Mucosa of stomach (tissue), 1 donor: ENCODE measurements at regions not wholly inside any gene's neighbourhood (a gene's known extent, or its start where the extent isn't known, plus 50 kb on each side); places are given as distances from the start of the nearest gene placed in this dataset.

Experiments
- H3K27me3 ChIP-seq: one replicate; pipeline ENCODE4 v1.7.0; 2013; ENCODE audit warnings: mild to moderate bottlenecking, low read length; ENCODE audit not compliant: control insufficient read depth, insufficient read depth
- H3K36me3 ChIP-seq: one replicate; pipeline ENCODE4 v1.7.0; 2013; ENCODE audit warnings: low read length; ENCODE audit not compliant: control insufficient read depth, insufficient read depth
- H3K4me1 ChIP-seq: one replicate; pipeline ENCODE4 v1.7.0; 2013; ENCODE audit warnings: mild to moderate bottlenecking, low read length; ENCODE audit not compliant: control insufficient read depth, insufficient read depth
- H3K4me3 ChIP-seq: one replicate; pipeline ENCODE4 v1.7.0; 2013; ENCODE audit warnings: low read length
- H3K9ac ChIP-seq: one replicate; pipeline ENCODE4 v1.7.0; 2013; ENCODE audit warnings: mild to moderate bottlenecking, low read length, moderate library complexity
- H3K9me3 ChIP-seq: one replicate; pipeline ENCODE4 v1.7.0; 2013; ENCODE audit warnings: mild to moderate bottlenecking, low read length, moderate library complexity; ENCODE audit not compliant: control insufficient read depth
- donor health status: Pancreatic carcinoma.

DNA sequence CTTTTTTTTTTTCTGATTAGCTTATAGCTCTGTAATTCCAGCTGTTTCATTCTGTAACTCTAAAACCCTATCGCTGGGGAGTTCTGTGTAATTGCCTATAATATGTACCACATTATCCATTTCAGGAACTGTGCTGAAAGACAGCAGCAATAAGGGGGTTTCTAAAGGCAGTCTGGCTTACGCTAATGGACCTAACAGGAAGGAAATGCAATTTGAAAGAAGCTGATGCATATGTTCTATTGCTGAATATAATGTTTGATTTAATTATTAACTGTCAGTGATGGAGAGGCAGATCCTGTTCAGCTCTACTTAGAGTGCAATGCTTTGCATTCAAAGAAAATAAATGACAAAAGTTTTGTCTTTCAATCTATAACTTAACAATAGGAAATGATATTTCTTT lies 209.4 kb upstream of the SNX7 start:
- Histone ChIP-seq H3K4me3 (no peak overlapping the region), H3K9me3 (no peaks in the 10 kb centered on the region), H3K27me3 (no peaks in the 10 kb centered on the region), H3K4me1 (no peaks in the 10 kb centered on the region), H3K36me3 (no peaks in the 10 kb centered on the region), H3K9ac (no peak overlapping the region)

DNA sequence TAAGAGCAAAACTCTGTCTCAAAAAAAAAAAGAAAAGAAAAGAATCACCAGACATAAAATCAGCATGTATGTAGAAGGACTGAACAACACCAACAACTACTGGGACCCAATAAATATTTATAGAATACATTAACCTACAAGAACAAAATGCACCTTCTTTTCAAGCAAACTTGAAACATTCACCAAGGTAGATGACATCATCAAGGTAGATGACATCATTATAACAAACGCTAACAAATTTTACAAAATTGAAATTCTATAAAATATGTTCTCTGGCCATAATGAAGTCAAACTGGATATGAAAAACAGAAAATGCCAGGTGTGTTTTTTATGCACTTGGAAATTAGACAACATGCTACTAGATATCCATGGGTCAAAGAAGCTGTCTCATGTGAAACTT lies 220.2 kb upstream of the SNX7 start:
- no peaks in the 10 kb centered on the region for H3K27me3 ChIP-seq
- peaks cover 3% of the 10 kb centered on the region for H3K4me1 ChIP-seq
- no peak overlapping the region for H3K4me3 ChIP-seq
- H3K9me3 ChIP-seq = no peaks in the 10 kb centered on the region
- H3K9ac ChIP-seq = no peak overlapping the region
- H3K36me3 ChIP-seq = no peaks in the 10 kb centered on the region

DNA sequence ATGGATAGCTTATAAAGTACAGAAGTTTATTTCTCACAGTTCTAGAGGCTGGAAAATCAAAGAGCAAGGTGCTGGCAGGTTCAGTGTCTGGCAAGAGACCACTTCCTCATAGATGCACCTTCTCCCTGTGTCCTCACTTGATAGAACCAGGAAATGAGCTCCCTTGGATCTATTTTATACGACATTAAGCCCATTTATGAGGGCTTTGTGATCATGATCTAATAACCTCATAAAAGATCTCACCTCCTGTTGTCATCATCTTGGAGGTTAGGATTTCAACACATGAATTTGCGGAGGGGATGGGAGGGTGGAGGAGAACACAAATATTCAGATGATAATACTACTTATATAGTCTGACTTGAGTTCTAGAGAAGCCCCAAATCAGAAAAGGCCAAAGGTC lies 222.1 kb upstream of the SNX7 start:
- H3K27me3 ChIP-seq = no peaks in the 10 kb centered on the region
- H3K9ac ChIP-seq = no peak overlapping the region
- H3K4me1 ChIP-seq = peaks cover 3% of the 10 kb centered on the region
- H3K36me3 ChIP-seq = no peaks in the 10 kb centered on the region
- no peaks in the 10 kb centered on the region for H3K9me3 ChIP-seq
- no peak overlapping the region for H3K4me3 ChIP-seq

DNA sequence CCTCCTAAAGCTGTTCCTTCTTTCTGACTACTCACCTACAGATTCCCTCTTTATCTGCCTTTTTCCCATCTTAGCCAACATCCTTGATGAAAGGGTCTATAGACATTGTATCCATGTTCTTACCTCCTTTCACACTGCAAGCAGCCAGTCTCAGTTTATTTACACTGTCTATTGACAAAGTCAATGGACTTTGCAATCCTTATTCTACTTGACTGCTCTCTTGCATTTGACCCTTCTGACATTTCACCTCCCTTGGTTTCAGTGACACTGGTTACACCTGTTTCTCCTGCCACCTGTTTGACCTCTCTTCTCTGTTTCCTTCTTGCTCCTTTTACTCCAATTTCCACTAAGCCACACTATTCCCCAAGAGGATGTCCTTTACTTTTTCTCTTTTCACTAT lies 224.0 kb upstream of the SNX7 start:
- no peaks in the 10 kb centered on the region for H3K27me3 ChIP-seq
- H3K4me1 ChIP-seq = peaks cover 3% of the 10 kb centered on the region
- H3K36me3 ChIP-seq = no peaks in the 10 kb centered on the region
- no peak overlapping the region for H3K9ac ChIP-seq
- no peak overlapping the region for H3K4me3 ChIP-seq
- no peaks in the 10 kb centered on the region for H3K9me3 ChIP-seq

DNA sequence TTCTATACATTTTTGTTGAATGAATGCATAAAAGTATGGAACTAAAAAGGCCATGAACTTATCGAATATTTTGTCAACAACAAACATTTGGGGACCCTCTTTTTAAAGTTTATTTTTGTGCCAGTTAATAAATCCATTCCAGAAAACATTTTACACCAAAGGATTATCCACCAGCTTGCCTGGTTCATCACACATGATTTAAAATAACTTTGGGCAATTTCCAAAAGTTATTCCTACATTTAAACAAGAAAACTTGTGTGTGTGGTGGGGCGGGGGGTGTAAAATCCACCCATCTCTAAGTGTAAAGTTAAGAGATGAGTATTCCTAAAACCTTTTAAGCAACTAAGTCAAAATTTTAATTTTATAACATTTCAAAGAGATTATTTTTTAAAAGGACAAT lies 224.5 kb upstream of the SNX7 start:
- H3K27me3 ChIP-seq = no peaks in the 10 kb centered on the region
- H3K9ac ChIP-seq = no peak overlapping the region
- no peaks in the 10 kb centered on the region for H3K36me3 ChIP-seq
- no peaks in the 10 kb centered on the region for H3K9me3 ChIP-seq
- no peak overlapping the region for H3K4me3 ChIP-seq
- H3K4me1 ChIP-seq = peaks cover 3% of the 10 kb centered on the region

DNA sequence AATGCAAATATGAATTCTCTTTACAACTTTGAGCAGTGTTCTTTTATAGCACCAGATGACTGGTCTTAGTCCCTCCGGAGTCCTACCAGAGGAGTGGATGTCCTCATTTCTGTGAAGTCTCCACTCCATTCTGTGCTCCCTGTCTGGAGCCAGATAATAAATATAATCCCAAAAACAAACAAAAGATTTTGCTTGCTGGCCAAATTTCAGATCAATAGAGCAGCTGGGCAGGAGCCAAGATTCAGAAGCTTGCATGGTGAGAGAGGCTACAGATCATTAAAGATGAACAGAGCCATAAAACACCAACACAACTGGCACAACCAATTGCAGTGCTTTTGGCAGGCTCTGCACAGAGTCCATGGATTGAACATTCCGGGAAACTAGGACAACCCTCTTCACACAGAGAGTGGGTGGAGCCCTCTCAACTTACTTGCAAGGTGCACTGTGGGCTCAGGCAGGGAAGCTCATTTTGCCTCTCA lies 231.5 kb upstream of the SNX7 start:
- no peaks in the 10 kb centered on the region for H3K9me3 ChIP-seq
- H3K27me3 ChIP-seq = no peaks in the 10 kb centered on the region
- no peak overlapping the region for H3K9ac ChIP-seq
- peaks cover 12% of the 10 kb centered on the region for H3K4me1 ChIP-seq
- H3K36me3 ChIP-seq = no peaks in the 10 kb centered on the region
- H3K4me3 ChIP-seq = no peak overlapping the region

DNA sequence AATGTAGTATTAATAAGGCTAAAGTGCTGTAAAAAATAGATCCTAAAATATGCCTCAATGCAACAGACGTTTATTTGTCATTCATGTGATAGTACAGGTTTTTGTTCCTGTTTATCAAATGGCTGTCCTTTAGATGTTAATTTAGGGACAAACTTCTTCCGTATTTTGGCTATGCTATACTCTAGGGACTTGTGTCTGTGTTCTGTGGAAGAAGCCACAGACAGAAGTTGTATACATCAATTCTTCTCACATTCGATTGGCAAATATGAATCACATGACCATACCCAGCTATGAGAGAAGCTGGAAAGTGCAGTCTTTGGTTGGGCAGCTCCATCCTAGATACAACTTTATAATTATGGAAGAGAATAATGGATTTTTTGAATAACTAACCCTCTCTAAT lies 232.7 kb upstream of the SNX7 start:
- H3K9ac ChIP-seq = no peak overlapping the region
- no peaks in the 10 kb centered on the region for H3K9me3 ChIP-seq
- peaks cover 12% of the 10 kb centered on the region for H3K4me1 ChIP-seq
- no peak overlapping the region for H3K4me3 ChIP-seq
- no peaks in the 10 kb centered on the region for H3K27me3 ChIP-seq
- H3K36me3 ChIP-seq = no peaks in the 10 kb centered on the region

DNA sequence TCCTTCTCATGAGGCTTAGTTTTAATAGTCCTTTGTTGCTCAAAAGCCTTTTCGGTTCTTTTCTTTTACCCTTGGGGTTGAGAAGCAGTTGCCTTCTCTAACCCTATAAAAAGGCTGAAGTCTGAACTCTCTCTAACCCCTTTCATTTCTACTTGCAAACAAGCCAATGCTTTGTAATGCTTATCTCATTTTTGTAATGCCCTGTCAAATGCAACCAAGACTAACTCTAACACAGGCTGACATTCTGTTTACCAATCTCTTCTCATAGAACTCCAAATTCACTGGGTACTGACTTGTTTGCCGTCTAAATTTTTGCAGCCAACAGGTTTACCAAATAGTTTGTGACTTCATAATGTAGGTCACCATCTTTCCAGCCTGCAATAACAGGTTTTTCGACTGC lies 233.9 kb upstream of the SNX7 start:
- H3K9ac ChIP-seq = no peak overlapping the region
- H3K27me3 ChIP-seq = no peaks in the 10 kb centered on the region
- no peaks in the 10 kb centered on the region for H3K9me3 ChIP-seq
- no peaks in the 10 kb centered on the region for H3K36me3 ChIP-seq
- no peak overlapping the region for H3K4me3 ChIP-seq
- peaks cover 12% of the 10 kb centered on the region for H3K4me1 ChIP-seq

DNA sequence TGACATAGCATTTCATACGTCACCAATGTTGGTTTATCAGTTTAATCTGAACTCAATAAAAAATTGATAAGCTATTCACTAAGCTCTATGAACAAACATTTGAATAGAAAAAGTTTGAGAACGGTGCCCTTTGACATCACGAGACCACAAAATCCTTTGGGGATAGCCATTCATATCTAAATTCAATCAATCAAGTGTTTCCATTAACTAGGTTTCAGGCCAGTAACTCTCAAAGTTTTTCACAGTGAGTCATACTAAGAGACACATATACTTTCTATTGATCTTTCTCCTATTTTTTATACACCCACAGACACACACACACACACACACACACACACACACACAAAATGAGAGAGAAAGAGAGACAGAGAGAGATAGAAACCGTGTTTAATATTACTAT lies 235.4 kb upstream of the SNX7 start:
- Histone ChIP-seq H3K4me3 (no peak overlapping the region), H3K9me3 (no peaks in the 10 kb centered on the region), H3K4me1 (peaks cover 12% of the 10 kb centered on the region), H3K36me3 (no peaks in the 10 kb centered on the region), H3K27me3 (no peaks in the 10 kb centered on the region), H3K9ac (no peak overlapping the region)

DNA sequence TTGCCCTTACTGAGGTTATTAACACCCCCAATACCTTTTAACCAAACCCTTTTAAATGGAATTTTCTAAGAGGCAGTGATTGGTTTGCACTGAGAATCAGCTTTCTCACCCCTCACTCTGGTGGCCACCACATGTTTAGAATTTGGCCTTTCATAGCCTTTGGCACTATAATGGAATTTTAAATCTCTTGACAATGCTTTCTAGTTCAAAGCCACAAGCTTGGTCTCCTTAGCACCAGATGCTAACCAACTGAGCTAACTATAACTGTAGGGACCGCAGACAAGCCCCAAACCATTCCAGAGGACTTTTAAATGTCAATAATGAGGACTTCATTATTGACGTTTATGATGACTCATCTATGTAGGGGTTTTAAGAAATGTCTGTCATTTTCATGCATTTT lies 238.7 kb upstream of the SNX7 start:
- H3K27me3 ChIP-seq = no peaks in the 10 kb centered on the region
- no peak overlapping the region for H3K4me3 ChIP-seq
- H3K9me3 ChIP-seq = no peaks in the 10 kb centered on the region
- H3K4me1 ChIP-seq = peaks cover 4% of the 10 kb centered on the region
- H3K36me3 ChIP-seq = no peaks in the 10 kb centered on the region
- H3K9ac ChIP-seq = no peak overlapping the region

DNA sequence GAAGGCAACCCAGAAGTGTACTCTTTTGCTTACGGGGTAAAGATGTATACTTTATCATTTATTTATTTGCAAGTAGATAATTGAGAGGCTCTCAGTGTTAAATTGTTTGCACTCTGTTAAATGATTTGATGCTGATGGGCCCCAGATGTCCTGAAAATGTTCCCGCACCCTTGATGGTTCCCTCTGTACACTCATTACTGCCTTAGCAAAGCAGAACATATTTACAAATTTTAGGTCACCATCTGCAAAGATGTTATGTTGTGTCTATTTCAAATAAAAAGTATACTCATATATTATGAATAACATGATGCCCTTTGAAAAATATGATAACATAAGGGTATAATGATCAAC lies 240.5 kb upstream of the SNX7 start:
- Histone ChIP-seq H3K27me3 (no peaks in the 10 kb centered on the region), H3K36me3 (no peaks in the 10 kb centered on the region), H3K9me3 (no peaks in the 10 kb centered on the region), H3K9ac (no peak overlapping the region), H3K4me3 (no peak overlapping the region), H3K4me1 (no peaks in the 10 kb centered on the region)

DNA sequence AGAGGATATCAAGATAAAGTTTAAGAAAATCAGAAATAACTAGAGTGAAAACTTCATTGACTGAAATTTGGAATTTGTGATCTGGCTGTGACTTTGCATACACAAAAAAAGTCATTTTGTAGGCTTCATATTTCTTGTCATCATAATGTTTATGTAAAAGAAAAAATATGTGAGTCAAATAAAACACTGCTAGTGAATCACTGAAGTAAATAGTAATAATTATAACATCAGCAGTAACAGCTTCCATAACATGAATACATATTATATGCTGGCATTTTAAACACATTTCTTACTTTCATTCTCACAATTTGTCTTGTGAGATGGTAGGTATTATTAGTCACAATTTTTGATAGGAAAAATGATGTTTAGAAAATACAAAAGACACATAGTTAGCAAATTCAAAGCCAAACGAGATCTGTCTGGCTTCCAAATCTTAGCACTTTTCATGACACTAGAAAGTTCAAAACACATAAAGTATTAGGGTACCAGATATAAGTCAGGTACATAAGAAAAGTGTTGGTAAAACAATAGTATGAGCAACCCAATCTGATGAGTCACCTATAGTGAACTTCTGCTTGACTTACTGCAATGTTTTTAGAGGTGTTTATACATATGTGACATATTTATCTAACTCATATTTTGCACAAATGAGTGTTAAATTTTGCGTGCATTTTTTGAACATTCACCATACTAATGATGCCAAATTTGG lies 241.0 kb upstream of the SNX7 start:
- Histone ChIP-seq H3K36me3 (no peaks in the 10 kb centered on the region), H3K27me3 (no peaks in the 10 kb centered on the region), H3K4me3 (no peak overlapping the region), H3K9ac (no peak overlapping the region), H3K9me3 (no peaks in the 10 kb centered on the region), H3K4me1 (peaks cover under 1% of the 10 kb centered on the region)

DNA sequence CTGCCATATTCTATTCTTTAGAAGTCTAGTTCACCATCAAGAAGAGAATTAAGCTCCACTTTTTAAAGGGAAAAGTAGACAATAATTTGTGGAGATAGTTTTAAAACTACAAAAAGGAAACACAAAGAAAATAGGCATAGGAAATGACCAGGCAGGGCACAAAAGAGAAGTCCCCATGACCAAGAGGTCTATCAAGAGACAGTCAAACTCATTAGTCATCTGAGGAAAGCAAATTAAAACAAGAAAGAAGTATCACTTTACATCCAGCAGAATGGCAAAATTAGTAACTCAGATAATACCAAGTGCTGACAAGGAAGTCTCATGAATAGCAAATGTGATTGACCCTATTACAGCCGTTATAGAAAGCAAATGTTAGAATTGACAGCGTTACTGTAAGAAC lies 243.7 kb upstream of the SNX7 start:
- H3K9me3 ChIP-seq = no peaks in the 10 kb centered on the region
- H3K27me3 ChIP-seq = no peaks in the 10 kb centered on the region
- peaks cover 5% of the 10 kb centered on the region for H3K4me1 ChIP-seq
- H3K4me3 ChIP-seq = no peak overlapping the region
- no peak overlapping the region for H3K9ac ChIP-seq
- no peaks in the 10 kb centered on the region for H3K36me3 ChIP-seq
